GM12878 (cell line): ENCODE measurements at regions not wholly inside any gene's neighbourhood (a gene's known extent, or its start where the extent isn't known, plus 50 kb on each side); places are given as distances from the start of the nearest gene placed in this dataset.

Experiments
- GABPA ChIP-seq: IDR thresholded peaks from 2 replicates; pipeline ENCODE4 v1.6.1; 2014; ENCODE audit warnings: antibody characterized with exemption, low read depth, mild to moderate bottlenecking, inconsistent platforms
- TF ChIP-seq, protein P1 (sequence below), 3 experiments: IDR thresholded peaks in 2 of 3; conservative IDR thresholded peaks in 1 of 3; 2 replicates each; pipeline ENCODE4 v1.5.1; 2011; ENCODE audit warnings: low read depth in 3 of 3, low read length in 3 of 3, mild to moderate bottlenecking in 3 of 3, control low read depth in 2 of 3, moderate library complexity in 2 of 3, inconsistent platforms in 1 of 3, mixed read lengths in 1 of 3; ENCODE audit not compliant: control insufficient read depth in 2 of 3, insufficient read depth in 1 of 3; ENCODE audit errors: extremely low read depth in 1 of 3

DNA sequence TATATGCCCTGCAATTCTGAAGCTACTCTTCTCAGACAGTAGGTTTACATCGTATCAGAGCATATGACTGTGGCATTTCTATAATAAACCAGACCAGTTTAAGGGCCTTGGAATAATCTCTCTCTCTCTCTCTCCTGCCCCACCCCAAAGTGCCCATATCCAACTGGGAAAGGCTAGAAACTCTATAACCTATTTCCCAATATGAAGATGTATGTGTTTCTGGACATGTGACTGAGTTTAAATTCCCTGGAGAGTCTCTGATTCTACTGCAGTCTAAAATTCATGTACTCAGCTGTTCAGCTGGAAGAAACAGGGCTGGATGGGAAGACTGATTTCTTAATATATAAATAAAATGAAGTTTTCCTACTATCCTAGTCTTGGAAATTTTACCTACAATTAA, 91.9 kb upstream of the MBNL2 start:
- TF ChIP-seq, protein P1, sequence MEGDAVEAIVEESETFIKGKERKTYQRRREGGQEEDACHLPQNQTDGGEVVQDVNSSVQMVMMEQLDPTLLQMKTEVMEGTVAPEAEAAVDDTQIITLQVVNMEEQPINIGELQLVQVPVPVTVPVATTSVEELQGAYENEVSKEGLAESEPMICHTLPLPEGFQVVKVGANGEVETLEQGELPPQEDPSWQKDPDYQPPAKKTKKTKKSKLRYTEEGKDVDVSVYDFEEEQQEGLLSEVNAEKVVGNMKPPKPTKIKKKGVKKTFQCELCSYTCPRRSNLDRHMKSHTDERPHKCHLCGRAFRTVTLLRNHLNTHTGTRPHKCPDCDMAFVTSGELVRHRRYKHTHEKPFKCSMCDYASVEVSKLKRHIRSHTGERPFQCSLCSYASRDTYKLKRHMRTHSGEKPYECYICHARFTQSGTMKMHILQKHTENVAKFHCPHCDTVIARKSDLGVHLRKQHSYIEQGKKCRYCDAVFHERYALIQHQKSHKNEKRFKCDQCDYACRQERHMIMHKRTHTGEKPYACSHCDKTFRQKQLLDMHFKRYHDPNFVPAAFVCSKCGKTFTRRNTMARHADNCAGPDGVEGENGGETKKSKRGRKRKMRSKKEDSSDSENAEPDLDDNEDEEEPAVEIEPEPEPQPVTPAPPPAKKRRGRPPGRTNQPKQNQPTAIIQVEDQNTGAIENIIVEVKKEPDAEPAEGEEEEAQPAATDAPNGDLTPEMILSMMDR (IDR thresholded peaks at IDR 0.05 in 2 of 3, conservative IDR thresholded peaks at IDR 0.05 in 1 of 3; ENCODE audit: control insufficient read depth in 2 of 3, extremely low read depth in 1 of 3, insufficient read depth in 1 of 3, low read depth in 3 of 3, low read length in 3 of 3): no peak
- TF ChIP-seq GABPA: no peak
